ENCODE measurements at regions not wholly inside any gene's neighbourhood (a gene's known extent, or its start where the extent isn't known, plus 50 kb on each side); places are given as distances from the start of the nearest gene placed in this dataset.
"Not testable (repeated sequence)": the region's sequence is repeated elsewhere in the genome, so short reads cannot be mapped to it uniquely, and the experiment has no call there.

DNA sequence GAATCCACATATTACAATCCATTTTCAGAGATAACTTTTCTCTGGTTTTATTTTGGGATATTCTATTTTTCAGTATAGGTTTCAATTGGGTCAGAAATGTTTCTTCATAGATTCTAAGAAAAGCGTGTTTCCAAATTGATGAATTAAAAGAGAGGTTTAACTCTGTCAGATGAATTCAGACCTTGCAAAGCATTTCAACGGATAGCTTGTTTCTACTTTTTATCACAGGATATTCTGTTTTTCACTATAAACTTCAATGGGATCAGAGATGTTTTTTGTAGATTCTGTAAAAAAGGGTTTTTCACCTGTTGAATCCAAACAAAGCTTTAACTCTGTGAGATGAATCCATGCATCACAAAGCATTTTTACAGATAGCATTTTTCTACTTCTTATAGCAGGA, 1498.1 kb downstream of the UQCRFS1 start:
- Mint-ChIP-seq H3K4me3 (no peak overlapping the region), H3K9me3 (peaks cover 62% of the 10 kb centered on the region), H3K36me3 (no peaks in the 10 kb centered on the region), H3K27ac (no peak overlapping the region), H3K4me1 (no peaks in the 10 kb centered on the region), H3K27me3 (no peaks in the 10 kb centered on the region)
- DNase-seq, result no peak
- CTCF ChIA-PET, result no interaction called here

DNA sequence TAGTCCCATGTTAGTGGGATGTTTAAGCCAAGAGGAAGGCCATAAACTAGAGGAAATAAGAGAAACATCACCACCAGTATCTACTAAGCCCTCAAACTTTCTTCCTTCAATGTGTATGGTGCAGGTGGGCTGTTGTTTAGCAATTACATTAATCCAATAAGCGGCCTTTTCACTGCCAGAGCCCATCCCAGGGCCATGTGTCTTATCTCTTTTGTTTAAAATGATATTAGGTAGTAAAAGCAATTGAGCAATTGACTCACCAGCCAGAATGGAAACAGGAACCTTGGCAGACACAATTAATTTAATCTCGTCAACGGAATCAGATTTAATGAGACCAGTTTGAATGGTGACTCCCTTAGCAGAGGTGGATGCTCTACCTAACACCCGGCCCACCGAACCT, 1503.5 kb downstream of the UQCRFS1 start:
- Mint-ChIP-seq H3K4me3 (no peak overlapping the region), H3K9me3 (peaks cover 49% of the 10 kb centered on the region), H3K4me1 (no peaks in the 10 kb centered on the region), H3K36me3 (peaks cover 3% of the 10 kb centered on the region), H3K27ac (no peak overlapping the region), H3K27me3 (no peaks in the 10 kb centered on the region)
- CTCF ChIA-PET, result no interaction called here
- no peak for DNase-seq

DNA sequence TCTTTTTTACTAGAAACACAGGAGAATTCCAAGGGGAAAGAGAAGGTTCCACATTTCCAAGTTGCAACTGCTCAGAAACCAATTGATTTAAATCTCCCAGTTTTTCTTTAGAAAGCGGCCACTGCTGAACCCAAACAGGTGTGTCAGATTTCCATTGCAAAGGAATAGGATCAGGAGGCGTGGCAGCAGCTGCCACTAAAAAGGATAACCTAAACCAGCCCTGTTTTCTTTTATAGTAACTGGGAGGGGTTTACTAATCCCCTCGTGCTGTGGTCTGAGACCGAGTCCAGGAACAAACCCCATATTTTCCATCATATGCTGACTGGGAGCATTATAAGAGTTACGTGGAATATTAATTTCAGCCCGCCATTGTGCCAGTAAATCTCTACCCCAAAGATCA, 1504.0 kb downstream of the UQCRFS1 start:
- H3K9me3 Mint-ChIP-seq, result peaks cover 51% of the 10 kb centered on the region
- CTCF ChIA-PET, H3K36me3 Mint-ChIP-seq, H3K4me3 Mint-ChIP-seq, DNase-seq, H3K4me1 Mint-ChIP-seq, H3K27ac Mint-ChIP-seq, H3K27me3 Mint-ChIP-seq: not testable (repeated sequence)

DNA sequence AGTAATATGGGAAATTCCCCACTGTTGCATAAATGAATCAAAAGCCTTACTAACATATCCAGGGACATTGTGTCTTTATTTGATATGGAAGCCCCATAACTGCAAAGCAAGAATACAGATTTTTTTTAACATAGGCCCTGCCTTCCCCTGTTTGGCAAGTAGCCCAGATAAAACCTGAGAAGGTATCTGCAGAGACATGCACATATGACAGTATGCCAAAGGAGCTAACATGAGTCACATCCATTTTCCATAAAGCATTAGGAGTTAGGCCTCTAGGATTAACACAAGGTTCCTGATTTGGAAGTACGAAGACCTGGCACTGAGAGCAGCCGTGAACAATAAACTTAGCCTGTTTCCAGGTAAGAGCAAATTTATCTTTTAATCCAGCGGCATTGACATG, 1505.9 kb downstream of the UQCRFS1 start:
- H3K36me3 Mint-ChIP-seq, H3K27ac Mint-ChIP-seq, H3K4me3 Mint-ChIP-seq, DNase-seq, H3K27me3 Mint-ChIP-seq, CTCF ChIA-PET, H3K4me1 Mint-ChIP-seq: not testable (repeated sequence)
- peaks cover 53% of the 10 kb centered on the region for H3K9me3 Mint-ChIP-seq

DNA sequence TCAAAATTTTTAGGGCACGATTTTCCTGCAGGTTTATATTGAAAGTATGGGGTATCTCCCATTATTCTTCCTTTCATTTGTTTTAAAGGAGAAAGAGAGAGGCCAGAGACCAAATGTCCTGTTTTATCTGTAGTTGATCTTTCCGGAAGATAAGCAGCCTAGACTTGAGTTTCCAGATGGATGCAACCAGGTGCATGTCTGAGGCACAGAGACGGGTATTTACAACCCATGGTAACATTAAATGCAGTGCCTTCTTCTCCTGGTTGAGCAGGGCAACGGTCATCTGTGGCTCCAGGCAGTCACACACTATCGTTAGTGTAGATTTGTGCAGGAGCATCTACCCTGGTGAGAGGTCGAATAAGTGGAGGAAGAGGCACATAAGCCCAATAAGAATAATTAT, 1507.1 kb downstream of the UQCRFS1 start:
- DNase-seq, result no peak
- peaks cover 3% of the 10 kb centered on the region for H3K36me3 Mint-ChIP-seq
- H3K4me3 Mint-ChIP-seq, result no peak overlapping the region
- H3K9me3 Mint-ChIP-seq, result peaks cover 44% of the 10 kb centered on the region
- H3K27me3 Mint-ChIP-seq, result no peaks in the 10 kb centered on the region
- CTCF ChIA-PET, result no interaction called here
- H3K27ac Mint-ChIP-seq, result no peak overlapping the region
- no peaks in the 10 kb centered on the region for H3K4me1 Mint-ChIP-seq

DNA sequence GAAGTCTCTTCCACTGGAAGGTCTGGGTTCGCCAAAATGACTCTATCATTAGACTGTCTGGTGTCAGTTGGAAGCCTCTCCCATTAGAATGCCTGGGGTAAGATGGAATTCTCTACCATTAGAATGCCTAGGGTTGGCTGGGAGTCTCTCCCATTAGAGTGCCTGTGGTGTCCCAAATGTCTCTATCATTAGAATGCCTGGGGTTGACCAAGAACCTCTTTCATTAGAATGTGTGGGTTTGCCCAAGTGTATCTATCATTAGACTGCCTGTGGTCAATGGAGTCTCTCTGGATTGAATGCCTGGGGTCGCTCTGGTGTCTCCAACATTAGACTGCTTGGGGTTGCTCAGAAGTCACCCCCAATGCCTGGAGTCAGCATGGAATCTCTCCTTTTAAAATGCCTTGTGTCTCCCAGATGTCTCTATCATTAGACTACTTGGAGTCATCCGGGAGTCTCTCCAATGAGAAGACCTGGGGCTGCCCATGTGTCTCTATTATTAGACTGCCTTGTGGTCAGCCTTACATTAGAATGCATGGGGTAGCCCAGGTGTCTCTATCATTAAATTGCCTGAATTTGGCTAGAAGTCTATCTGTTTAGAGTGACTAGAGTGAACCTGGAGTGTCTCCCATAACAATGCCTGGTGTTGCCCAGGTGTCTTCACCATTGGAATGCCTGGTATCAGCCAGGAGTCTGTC, 1518.4 kb downstream of the UQCRFS1 start:
- no peak overlapping the region for H3K4me3 Mint-ChIP-seq
- peaks cover 77% of the 10 kb centered on the region for H3K9me3 Mint-ChIP-seq
- CTCF ChIA-PET, result no interaction called here
- DNase-seq, result no peak
- no peaks in the 10 kb centered on the region for H3K36me3 Mint-ChIP-seq
- H3K27ac Mint-ChIP-seq, result no peak overlapping the region
- H3K27me3 Mint-ChIP-seq, result no peaks in the 10 kb centered on the region
- H3K4me1 Mint-ChIP-seq, result no peaks in the 10 kb centered on the region

DNA sequence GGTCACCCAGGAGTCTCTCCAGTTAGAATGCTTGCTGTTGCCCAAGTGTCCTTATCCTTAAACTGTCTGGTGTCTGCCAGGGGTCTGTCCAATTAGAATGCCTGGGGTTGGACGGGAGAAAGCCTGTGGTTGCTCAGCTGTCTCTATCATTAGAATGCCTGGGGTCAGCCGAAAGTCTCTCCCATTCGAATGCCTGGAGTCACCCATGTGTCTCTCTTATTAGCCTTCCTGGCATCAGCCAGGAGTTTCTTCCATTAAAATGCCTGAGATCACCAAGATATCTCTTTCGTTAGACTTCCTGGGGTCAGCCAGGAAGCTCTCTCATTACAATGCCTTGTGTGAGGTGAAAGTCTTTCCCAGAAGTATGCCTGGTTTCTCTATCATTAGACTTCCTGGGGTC, 1521.0 kb downstream of the UQCRFS1 start:
- DNase-seq, result no peak
- CTCF ChIA-PET, result no interaction called here
- H3K4me3 Mint-ChIP-seq, result no peak overlapping the region
- no peaks in the 10 kb centered on the region for H3K27me3 Mint-ChIP-seq
- H3K27ac Mint-ChIP-seq, result no peak overlapping the region
- peaks cover 57% of the 10 kb centered on the region for H3K9me3 Mint-ChIP-seq
- H3K4me1 Mint-ChIP-seq, result no peaks in the 10 kb centered on the region
- no peaks in the 10 kb centered on the region for H3K36me3 Mint-ChIP-seq

DNA sequence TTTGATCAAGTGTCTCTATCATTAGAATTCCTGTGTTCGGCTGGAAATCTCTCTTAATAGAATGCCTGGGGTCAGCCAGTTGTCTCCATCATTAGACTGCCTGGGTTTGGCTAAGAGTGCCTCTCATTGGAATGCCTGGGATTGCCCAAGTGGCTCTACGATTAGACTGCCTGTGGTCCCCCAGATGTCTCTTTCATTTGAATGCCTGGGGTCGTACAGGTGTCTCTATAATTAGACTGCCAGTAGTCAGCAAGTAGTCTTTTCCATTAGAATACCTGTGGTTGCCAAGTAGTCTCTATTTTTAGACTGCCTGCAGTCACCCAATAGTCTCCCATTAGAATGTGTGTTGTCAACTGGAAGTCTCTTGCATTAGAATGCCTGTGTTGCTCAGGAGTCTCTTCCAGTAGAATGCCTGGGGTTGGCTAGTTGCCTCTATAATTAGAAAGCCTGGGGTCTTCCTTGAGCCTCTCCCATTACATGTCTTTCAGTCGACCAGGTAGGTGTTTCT, 1523.2 kb downstream of the UQCRFS1 start:
- Mint-ChIP-seq H3K27me3 (no peaks in the 10 kb centered on the region), H3K36me3 (no peaks in the 10 kb centered on the region), H3K4me1 (no peaks in the 10 kb centered on the region), H3K9me3 (peaks cover 46% of the 10 kb centered on the region), H3K27ac (no peak overlapping the region), H3K4me3 (no peak overlapping the region)
- CTCF ChIA-PET, result no interaction called here
- no peak for DNase-seq

DNA sequence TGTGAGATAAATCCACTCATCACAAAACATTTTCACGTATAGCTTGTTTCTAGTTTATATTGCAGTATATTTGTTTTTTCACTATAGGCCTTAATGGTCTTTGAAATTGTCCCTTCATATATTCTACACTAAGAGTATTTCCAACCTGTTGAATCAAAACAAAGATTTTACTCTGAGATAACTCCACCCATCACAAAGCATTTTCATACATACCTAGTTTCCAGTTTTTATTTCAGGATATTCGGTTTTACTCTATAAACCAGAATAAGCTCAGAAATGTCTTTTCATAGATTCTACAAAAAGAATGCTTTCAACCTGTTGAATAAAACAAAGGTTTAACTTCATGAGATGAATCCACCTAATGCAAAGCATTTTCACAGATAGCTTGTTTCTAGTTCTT, 1528.7 kb downstream of the UQCRFS1 start:
- Mint-ChIP-seq H3K4me3 (no peak overlapping the region), H3K9me3 (peaks cover 24% of the 10 kb centered on the region), H3K4me1 (no peaks in the 10 kb centered on the region), H3K36me3 (no peaks in the 10 kb centered on the region), H3K27me3 (no peaks in the 10 kb centered on the region), H3K27ac (no peak overlapping the region)
- no peak for DNase-seq
- CTCF ChIA-PET, result no interaction called here

DNA sequence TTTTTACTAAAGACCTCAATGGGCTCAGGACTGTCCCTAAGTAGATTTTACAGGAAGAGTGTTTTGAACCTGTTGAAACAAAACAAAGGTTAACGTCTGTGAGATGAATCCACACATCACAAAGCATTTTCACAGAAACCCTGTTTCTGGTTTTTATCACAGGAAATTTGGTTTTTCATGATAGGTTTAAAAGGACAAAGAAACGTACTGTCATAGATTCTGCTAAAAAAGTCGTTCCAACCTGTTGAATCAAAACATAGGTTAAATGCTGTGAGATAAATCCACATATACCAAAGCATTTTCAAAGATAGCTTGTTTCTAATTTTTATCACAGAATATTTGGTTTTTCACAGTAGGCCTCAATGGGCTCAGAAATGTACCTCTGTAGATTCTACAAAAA, 1531.0 kb downstream of the UQCRFS1 start:
- H3K9me3 Mint-ChIP-seq, result peaks cover 45% of the 10 kb centered on the region

DNA sequence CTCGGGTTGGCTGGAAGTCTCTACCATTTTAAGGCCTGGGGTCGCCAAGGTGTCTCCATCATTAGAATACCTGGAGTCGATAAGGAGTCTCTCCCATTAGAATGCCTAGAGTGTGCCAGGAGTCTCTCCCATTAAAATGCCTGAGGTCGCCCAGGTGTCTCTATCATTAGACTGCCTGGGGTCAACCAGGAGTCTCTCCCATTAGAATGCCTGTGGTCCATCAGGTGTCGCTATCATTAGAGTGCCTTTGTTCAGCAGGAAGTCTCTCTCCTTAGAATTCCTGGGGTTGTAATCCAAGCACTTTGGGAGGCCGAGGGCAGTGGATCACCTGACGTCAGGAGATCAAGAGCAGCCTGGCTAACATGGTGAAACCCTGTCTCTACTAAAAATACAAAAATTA, 1533.0 kb downstream of the UQCRFS1 start:
- Mint-ChIP-seq H3K27ac (no peak overlapping the region), H3K4me3 (no peak overlapping the region), H3K36me3 (no peaks in the 10 kb centered on the region), H3K27me3 (no peaks in the 10 kb centered on the region), H3K9me3 (peaks cover 64% of the 10 kb centered on the region), H3K4me1 (no peaks in the 10 kb centered on the region)
- CTCF ChIA-PET, result no interaction called here
- DNase-seq, result no peak

More for the DNA sequence above, 1531.0 kb downstream of the UQCRFS1 start:
- no peak for DNase-seq
- CTCF ChIA-PET, result no interaction called here
- Mint-ChIP-seq H3K27me3 (no peaks in the 10 kb centered on the region), H3K27ac (no peak overlapping the region), H3K4me3 (no peak overlapping the region), H3K36me3 (no peaks in the 10 kb centered on the region), H3K4me1 (no peaks in the 10 kb centered on the region)

DNA sequence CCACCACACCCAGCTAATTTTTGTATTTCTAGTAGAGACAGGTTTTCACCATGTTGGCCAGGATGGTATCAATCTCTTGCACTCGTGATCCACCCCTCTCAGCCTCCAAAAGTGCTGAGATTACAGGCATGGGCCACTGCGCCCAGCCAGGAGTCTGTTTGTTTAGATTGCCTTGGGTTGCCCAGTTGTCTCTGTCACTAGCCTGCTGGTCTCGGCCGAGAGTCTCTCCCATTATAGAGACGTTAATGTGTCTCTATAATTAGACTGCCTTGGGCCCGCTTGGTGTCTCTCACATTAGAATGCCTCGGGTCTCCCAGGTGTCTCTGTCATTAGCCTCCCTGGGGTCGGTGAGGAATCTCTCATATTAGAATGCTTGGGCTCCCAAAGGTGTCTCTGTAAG, 1533.6 kb downstream of the UQCRFS1 start:
- H3K27me3 Mint-ChIP-seq, result no peaks in the 10 kb centered on the region
- CTCF ChIA-PET, result no interaction called here

DNA sequence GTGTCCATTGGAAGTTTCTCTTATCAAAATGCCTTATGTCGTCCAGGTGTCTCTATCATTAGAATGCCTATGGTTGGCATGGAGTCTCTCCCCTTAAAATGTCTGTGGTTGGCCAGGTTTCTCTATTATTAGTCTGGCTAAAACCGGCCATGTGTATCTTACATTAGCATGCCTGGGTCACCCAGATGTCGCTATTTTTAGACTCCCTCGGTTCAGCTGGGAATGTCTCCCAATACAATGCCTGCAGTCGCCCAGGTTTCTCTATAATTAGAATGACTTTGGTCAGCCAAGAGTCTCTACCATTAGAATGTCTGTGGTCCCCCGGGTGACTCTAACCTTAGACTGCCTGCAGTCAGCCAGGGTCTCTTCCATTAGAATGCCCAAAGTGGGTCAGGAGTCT, 1536.1 kb downstream of the UQCRFS1 start:
- no peaks in the 10 kb centered on the region for H3K36me3 Mint-ChIP-seq
- no peaks in the 10 kb centered on the region for H3K27me3 Mint-ChIP-seq
- DNase-seq, result no peak
- H3K9me3 Mint-ChIP-seq, result peaks cover 79% of the 10 kb centered on the region
- H3K27ac Mint-ChIP-seq, result no peak overlapping the region
- H3K4me1 Mint-ChIP-seq, result no peaks in the 10 kb centered on the region
- CTCF ChIA-PET, result no interaction called here
- no peak overlapping the region for H3K4me3 Mint-ChIP-seq

More for the DNA sequence above, 1533.6 kb downstream of the UQCRFS1 start:
- no peak for DNase-seq
- Mint-ChIP-seq H3K36me3 (no peaks in the 10 kb centered on the region), H3K4me3 (no peak overlapping the region), H3K4me1 (no peaks in the 10 kb centered on the region), H3K9me3 (peaks cover 64% of the 10 kb centered on the region), H3K27ac (no peak overlapping the region)

DNA sequence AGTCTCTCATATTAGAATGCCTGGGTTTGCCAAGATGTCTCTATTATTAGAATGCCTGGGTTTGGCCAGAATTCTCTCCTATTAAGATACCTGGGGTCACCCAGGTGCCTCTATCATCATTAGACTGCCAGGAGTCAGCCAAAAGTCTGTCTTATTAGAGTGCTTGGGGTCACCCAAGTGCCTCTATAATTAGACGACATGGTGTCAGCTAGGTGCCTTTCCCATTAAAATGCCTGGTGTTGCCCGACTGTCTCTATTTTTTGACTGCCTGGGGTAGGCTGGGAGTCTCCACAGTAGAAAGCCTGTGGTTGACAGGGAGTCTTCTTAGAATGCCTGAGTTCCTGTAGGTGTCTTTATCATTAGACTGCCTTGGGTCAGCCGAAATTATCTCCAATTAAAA, 1536.6 kb downstream of the UQCRFS1 start:
- no peaks in the 10 kb centered on the region for H3K27me3 Mint-ChIP-seq
- no peak overlapping the region for H3K4me3 Mint-ChIP-seq
- H3K4me1 Mint-ChIP-seq, result no peaks in the 10 kb centered on the region
- H3K36me3 Mint-ChIP-seq, result no peaks in the 10 kb centered on the region
- H3K9me3 Mint-ChIP-seq, result peaks cover 81% of the 10 kb centered on the region
- CTCF ChIA-PET, result no interaction called here
- no peak overlapping the region for H3K27ac Mint-ChIP-seq
- no peak for DNase-seq

DNA sequence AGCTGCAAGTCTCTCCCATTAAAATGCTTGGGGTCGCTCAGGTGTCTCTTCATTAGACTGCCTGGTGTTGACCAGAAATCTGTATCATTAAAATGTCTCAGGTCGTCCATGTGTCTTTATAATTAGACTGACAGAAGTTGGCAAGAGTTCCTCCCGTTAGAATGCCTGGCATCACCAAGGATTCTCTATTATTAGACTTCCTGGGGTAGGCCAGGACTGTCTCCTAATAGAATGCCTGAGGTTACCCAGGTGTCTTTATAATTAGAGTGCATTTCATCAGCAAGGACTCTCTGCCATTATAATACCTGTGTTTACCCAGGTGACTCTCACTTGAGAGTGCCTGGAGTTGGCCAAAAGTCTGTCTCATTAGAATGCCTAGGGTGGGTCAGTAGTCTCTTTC, 1537.2 kb downstream of the UQCRFS1 start:
- DNase-seq, result no peak
- Mint-ChIP-seq H3K36me3 (no peaks in the 10 kb centered on the region), H3K27ac (no peak overlapping the region), H3K4me1 (no peaks in the 10 kb centered on the region), H3K27me3 (no peaks in the 10 kb centered on the region), H3K4me3 (no peak overlapping the region), H3K9me3 (peaks cover 81% of the 10 kb centered on the region)
- CTCF ChIA-PET, result no interaction called here

DNA sequence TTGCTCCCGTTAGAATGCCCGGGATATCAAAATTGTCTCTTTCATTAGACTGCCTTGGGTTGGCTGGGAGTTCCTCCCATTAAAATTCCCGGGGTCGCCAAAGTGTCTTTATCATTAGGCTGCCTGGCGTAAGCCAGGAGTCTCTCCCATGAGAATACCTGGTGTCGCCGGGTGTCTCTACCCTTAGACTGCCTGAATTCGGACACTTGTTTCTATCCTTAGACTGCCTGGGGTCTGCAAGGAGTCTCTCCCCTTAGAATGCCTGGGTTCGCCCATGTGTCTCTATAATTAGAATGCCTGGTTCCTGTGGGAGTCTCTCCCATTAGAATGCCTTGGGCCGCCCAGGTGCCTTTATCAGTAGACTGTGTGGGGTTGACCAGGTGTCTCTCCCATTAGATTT, 1538.2 kb downstream of the UQCRFS1 start:
- no peak overlapping the region for H3K4me3 Mint-ChIP-seq
- no peaks in the 10 kb centered on the region for H3K4me1 Mint-ChIP-seq
- no peak for DNase-seq
- H3K27ac Mint-ChIP-seq, result no peak overlapping the region
- H3K36me3 Mint-ChIP-seq, result no peaks in the 10 kb centered on the region
- H3K27me3 Mint-ChIP-seq, result no peaks in the 10 kb centered on the region
- CTCF ChIA-PET, result no interaction called here
- peaks cover 82% of the 10 kb centered on the region for H3K9me3 Mint-ChIP-seq
